Ishikawa (cell line): ENCODE measurements at regions not wholly inside any gene's neighbourhood (a gene's known extent, or its start where the extent isn't known, plus 50 kb on each side); places are given as distances from the start of the nearest gene placed in this dataset.

Source experiments
- EP300 ChIP-seq: IDR thresholded peaks from 2 replicates; pipeline ENCODE4 v1.6.1; 2012; ENCODE audit warnings: borderline replicate concordance
- FOXM1 ChIP-seq: IDR thresholded peaks from 2 replicates; pipeline ENCODE4 v1.6.1; 2012; ENCODE audit warnings: low read depth, borderline replicate concordance

GRCh38 chr10:125265579-125265955 lies 105.2 kb upstream of the CTBP2 start:
- TF ChIP-seq EP300 (no peak), FOXM1 (no peak)
